ENCODE measurements at regions not wholly inside any gene's neighbourhood (a gene's known extent, or its start where the extent isn't known, plus 50 kb on each side); places are given as distances from the start of the nearest gene placed in this dataset.

DNA sequence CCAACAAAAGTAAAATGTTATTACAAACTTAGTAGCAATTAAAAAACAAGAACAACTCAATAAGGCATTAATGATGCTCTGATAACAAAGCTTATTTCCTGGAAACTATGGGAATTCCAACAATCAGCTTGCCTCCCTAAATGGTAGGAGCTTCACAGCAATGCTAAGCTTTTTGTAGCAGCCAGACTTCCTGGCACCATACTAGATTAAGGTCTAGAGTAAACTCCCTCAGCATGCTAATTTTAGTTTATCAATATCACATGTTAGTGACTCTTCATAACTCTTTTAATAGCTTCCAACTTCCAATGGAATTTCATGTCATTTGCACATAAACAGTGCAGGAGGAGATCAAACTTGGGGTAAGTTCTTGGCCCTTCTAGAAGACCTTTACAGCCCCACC lies 782.0 kb downstream of the MCTP2 start (continued):
- no peak for TF ChIP-seq GTF2I (CRISPR knock-in tag; conservative IDR thresholded peaks at IDR 0.05)

DNA sequence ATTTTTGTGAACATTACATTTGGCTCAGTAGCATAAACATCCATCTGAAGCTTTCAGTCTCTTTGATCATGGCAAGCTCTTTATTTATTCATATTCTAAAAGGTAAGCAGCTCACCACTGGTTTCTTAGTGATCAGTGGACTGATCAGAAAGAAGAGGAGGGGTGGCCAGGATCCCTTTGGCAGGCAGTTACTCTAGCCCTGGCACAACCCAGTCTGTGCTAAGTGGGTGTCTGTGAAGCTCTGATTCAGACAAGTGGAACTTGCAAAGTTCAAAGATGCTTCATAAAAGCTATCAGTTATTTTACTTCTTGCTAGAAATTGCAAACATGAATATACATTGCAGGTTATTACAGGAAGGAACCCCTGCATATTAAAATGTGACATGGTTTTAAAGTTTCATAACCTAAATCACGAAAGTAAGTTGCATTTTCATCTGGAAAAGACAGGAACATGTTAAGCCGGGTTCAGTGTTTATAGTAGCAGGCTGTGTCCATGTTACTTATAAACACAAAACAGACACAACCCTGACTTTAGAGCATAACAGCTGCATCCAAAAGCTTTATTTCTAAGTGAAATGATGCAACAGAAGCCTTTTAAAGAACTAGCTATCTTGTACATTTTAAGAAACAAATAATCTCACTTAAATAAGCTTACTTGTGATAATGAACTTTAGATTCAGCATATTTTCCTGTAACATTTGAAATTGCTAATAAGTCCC lies 785.3 kb downstream of the MCTP2 start:
- CTCF ChIA-PET: interaction anchor here (1.2 to 2.0 kb wide), 2 partner anchors 8 to 345 kb away, joined by 8 to 11 read pairs; no protein-coding TSS in a partner anchor
- Mint-ChIP-seq H3K36me3 (no peaks in the 10 kb centered on the region), H3K9me3 (peaks cover 11% of the 10 kb centered on the region), H3K27me3 (ENCODE audit: low read depth) (no peaks in the 10 kb centered on the region), H3K4me1 (peaks cover 23% of the 10 kb centered on the region), H3K27ac (no peak overlapping the region), H3K4me3 (no peak overlapping the region)
- DNase-seq (ENCODE audit: low spot score) (no peak), ATAC-seq (no peak)
- TF ChIP-seq MXD4 (CRISPR knock-in tag; IDR thresholded peaks at IDR 0.05; ENCODE audit: borderline replicate concordance) (no peak), NR1H2 (CRISPR knock-in tag; IDR thresholded peaks at IDR 0.05) (no peak), PRRX2 (CRISPR knock-in tag; IDR thresholded peaks at IDR 0.05) (no peak), IRF2 (CRISPR knock-in tag; IDR thresholded peaks at IDR 0.05; ENCODE audit: borderline replicate concordance, low read depth) (no peak), ZNF219 (CRISPR knock-in tag; IDR thresholded peaks at IDR 0.05; ENCODE audit: borderline replicate concordance) (no peak), NFYB (CRISPR knock-in tag; conservative IDR thresholded peaks at IDR 0.05; ENCODE audit: low read depth) (no peak), JUN (CRISPR knock-in tag; IDR thresholded peaks at IDR 0.05) (no peak)
- TF ChIP-seq, protein P1, sequence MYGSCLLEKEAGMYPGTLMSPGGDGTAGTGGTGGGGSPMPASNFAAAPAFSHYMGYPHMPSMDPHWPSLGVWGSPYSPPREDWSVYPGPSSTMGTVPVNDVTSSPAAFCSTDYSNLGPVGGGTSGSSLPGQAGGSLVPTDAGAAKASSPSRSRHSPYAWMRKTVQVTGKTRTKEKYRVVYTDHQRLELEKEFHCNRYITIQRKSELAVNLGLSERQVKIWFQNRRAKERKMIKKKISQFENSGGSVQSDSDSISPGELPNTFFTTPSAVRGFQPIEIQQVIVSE (CRISPR knock-in tag; IDR thresholded peaks at IDR 0.05; ENCODE audit: borderline replicate concordance): no peak
- TF ChIP-seq, protein P2, sequence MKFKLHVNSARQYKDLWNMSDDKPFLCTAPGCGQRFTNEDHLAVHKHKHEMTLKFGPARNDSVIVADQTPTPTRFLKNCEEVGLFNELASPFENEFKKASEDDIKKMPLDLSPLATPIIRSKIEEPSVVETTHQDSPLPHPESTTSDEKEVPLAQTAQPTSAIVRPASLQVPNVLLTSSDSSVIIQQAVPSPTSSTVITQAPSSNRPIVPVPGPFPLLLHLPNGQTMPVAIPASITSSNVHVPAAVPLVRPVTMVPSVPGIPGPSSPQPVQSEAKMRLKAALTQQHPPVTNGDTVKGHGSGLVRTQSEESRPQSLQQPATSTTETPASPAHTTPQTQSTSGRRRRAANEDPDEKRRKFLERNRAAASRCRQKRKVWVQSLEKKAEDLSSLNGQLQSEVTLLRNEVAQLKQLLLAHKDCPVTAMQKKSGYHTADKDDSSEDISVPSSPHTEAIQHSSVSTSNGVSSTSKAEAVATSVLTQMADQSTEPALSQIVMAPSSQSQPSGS (CRISPR knock-in tag; IDR thresholded peaks at IDR 0.05; ENCODE audit: borderline replicate concordance, low read depth): no peak
- TF ChIP-seq, protein P3, sequence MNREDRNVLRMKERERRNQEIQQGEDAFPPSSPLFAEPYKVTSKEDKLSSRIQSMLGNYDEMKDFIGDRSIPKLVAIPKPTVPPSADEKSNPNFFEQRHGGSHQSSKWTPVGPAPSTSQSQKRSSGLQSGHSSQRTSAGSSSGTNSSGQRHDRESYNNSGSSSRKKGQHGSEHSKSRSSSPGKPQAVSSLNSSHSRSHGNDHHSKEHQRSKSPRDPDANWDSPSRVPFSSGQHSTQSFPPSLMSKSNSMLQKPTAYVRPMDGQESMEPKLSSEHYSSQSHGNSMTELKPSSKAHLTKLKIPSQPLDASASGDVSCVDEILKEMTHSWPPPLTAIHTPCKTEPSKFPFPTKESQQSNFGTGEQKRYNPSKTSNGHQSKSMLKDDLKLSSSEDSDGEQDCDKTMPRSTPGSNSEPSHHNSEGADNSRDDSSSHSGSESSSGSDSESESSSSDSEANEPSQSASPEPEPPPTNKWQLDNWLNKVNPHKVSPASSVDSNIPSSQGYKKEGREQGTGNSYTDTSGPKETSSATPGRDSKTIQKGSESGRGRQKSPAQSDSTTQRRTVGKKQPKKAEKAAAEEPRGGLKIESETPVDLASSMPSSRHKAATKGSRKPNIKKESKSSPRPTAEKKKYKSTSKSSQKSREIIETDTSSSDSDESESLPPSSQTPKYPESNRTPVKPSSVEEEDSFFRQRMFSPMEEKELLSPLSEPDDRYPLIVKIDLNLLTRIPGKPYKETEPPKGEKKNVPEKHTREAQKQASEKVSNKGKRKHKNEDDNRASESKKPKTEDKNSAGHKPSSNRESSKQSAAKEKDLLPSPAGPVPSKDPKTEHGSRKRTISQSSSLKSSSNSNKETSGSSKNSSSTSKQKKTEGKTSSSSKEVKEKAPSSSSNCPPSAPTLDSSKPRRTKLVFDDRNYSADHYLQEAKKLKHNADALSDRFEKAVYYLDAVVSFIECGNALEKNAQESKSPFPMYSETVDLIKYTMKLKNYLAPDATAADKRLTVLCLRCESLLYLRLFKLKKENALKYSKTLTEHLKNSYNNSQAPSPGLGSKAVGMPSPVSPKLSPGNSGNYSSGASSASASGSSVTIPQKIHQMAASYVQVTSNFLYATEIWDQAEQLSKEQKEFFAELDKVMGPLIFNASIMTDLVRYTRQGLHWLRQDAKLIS (CRISPR knock-in tag; IDR thresholded peaks at IDR 0.05; ENCODE audit: borderline replicate concordance): no peak
- POLR2A ChIA-PET: interaction anchor here (0.7 to 1.2 kb wide), 2 partner anchors 270 to 382 kb away, joined by 3 read pairs; no protein-coding TSS in a partner anchor

DNA sequence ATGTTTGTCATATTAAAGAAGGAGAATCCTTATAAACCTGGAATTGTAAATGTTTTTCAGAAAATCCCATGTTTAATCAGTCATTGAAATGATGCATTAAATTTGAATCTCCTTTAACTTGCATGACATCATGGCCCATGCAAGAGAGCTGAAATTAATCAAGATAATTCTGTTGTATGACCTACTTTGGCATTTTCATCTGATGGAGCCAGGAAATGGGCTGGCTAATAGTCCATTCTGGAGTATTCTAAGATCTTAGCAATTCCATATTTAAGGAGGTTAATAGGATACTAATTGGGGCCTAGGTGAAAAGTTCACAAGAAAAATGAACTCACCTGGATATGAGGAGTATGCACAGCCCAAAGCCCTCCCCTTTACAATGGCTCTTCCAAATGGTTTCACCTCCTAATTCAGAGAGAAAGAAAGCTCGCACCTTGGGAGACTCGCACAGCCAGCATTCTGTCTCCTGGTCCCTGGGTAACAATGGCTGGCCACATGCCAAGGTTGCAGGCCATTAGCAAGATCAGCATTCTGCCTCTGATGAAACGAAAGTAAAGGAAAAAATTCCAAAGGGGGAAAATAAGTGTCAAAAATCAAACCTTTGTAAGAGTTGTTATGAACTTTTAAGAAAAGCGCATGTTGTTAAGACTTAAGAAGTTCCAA lies 786.4 kb downstream of the MCTP2 start:
- Mint-ChIP-seq H3K36me3 (no peaks in the 10 kb centered on the region), H3K27ac (no peak overlapping the region), H3K4me3 (no peak overlapping the region), H3K9me3 (peaks cover 15% of the 10 kb centered on the region), H3K27me3 (ENCODE audit: low read depth) (no peaks in the 10 kb centered on the region), H3K4me1 (peaks cover 23% of the 10 kb centered on the region)
- ATAC-seq: peak; percentile 85
- ChIA-PET POLR2A (no interaction called here), CTCF (interaction anchor here (2.0 kb wide), 1 partner anchor 346 kb away, joined by 11 read pairs; no protein-coding TSS in a partner anchor)
- DNase-seq (ENCODE audit: low spot score): peak; percentile 34
- TF ChIP-seq OVOL2 (CRISPR knock-in tag; IDR thresholded peaks at IDR 0.05; ENCODE audit: borderline replicate concordance) (no peak), RELA (CRISPR knock-in tag; IDR thresholded peaks at IDR 0.05; ENCODE audit: borderline replicate concordance) (no peak), ZNF317 (CRISPR knock-in tag; IDR thresholded peaks at IDR 0.05; ENCODE audit: borderline replicate concordance, low read depth) (no peak), ZNF121 (CRISPR knock-in tag; IDR thresholded peaks at IDR 0.05) (no peak), NR1H2 (CRISPR knock-in tag; IDR thresholded peaks at IDR 0.05) (no peak), CREB1 (CRISPR knock-in tag; IDR thresholded peaks at IDR 0.05) (no peak), CBFB (CRISPR knock-in tag; IDR thresholded peaks at IDR 0.05; ENCODE audit: low read depth) (no peak)
- TF ChIP-seq, protein P4, sequence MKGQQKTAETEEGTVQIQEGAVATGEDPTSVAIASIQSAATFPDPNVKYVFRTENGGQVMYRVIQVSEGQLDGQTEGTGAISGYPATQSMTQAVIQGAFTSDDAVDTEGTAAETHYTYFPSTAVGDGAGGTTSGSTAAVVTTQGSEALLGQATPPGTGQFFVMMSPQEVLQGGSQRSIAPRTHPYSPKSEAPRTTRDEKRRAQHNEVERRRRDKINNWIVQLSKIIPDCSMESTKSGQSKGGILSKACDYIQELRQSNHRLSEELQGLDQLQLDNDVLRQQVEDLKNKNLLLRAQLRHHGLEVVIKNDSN (CRISPR knock-in tag; IDR thresholded peaks at IDR 0.05): no peak
- TF ChIP-seq, protein P5, sequence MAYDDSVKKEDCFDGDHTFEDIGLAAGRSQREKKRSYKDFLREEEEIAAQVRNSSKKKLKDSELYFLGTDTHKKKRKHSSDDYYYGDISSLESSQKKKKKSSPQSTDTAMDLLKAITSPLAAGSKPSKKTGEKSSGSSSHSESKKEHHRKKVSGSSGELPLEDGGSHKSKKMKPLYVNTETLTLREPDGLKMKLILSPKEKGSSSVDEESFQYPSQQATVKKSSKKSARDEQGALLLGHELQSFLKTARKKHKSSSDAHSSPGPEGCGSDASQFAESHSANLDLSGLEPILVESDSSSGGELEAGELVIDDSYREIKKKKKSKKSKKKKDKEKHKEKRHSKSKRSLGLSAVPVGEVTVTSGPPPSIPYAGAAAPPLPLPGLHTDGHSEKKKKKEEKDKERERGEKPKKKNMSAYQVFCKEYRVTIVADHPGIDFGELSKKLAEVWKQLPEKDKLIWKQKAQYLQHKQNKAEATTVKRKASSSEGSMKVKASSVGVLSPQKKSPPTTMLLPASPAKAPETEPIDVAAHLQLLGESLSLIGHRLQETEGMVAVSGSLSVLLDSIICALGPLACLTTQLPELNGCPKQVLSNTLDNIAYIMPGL (CRISPR knock-in tag; IDR thresholded peaks at IDR 0.05): no peak
- TF ChIP-seq, protein P6, sequence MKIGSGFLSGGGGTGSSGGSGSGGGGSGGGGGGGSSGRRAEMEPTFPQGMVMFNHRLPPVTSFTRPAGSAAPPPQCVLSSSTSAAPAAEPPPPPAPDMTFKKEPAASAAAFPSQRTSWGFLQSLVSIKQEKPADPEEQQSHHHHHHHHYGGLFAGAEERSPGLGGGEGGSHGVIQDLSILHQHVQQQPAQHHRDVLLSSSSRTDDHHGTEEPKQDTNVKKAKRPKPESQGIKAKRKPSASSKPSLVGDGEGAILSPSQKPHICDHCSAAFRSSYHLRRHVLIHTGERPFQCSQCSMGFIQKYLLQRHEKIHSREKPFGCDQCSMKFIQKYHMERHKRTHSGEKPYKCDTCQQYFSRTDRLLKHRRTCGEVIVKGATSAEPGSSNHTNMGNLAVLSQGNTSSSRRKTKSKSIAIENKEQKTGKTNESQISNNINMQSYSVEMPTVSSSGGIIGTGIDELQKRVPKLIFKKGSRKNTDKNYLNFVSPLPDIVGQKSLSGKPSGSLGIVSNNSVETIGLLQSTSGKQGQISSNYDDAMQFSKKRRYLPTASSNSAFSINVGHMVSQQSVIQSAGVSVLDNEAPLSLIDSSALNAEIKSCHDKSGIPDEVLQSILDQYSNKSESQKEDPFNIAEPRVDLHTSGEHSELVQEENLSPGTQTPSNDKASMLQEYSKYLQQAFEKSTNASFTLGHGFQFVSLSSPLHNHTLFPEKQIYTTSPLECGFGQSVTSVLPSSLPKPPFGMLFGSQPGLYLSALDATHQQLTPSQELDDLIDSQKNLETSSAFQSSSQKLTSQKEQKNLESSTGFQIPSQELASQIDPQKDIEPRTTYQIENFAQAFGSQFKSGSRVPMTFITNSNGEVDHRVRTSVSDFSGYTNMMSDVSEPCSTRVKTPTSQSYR (CRISPR knock-in tag; IDR thresholded peaks at IDR 0.05): no peak
